HG02642 (cell line): ENCODE measurements at regions not wholly inside any gene's neighbourhood (a gene's known extent, or its start where the extent isn't known, plus 50 kb on each side); places are given as distances from the start of the nearest gene placed in this dataset.
"Not testable (repeated sequence)": the region's sequence is repeated elsewhere in the genome, so short reads cannot be mapped to it uniquely, and the experiment has no call there.

Experiments used
- ATAC-seq: cut with Tn5 transposase; IDR thresholded peaks from one replicate; pipeline ENCODE4 v1.9.1; 2021; ENCODE audit warnings: mild to moderate bottlenecking; ENCODE audit not compliant: unreplicated experiment, poor library complexity

GRCh38 chr5:62231576-62231975 lies 74.4 kb upstream of the KIF2A start:
- ATAC-seq = no peak

DNA sequence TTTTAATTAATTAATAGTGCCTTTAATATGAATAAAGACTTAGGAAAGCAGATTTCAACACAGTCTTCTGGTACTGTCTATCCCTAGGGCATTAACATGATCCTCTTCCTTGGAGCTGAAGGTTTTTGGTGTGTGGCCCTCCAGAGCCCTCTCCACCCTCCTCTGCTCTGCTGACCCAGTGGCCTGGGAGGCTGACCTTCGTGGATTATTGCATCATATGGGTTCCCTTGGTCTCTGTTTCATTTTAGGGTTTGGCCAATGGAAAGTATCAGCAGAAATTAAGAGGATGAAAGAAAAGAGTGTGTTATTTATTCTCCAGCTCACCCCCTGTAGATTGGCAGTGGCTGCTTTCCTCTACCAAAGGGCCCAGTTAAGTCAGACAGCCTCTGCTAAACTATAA lies 73.8 kb upstream of the KIF2A start:
- ATAC-seq = not testable (repeated sequence)

DNA sequence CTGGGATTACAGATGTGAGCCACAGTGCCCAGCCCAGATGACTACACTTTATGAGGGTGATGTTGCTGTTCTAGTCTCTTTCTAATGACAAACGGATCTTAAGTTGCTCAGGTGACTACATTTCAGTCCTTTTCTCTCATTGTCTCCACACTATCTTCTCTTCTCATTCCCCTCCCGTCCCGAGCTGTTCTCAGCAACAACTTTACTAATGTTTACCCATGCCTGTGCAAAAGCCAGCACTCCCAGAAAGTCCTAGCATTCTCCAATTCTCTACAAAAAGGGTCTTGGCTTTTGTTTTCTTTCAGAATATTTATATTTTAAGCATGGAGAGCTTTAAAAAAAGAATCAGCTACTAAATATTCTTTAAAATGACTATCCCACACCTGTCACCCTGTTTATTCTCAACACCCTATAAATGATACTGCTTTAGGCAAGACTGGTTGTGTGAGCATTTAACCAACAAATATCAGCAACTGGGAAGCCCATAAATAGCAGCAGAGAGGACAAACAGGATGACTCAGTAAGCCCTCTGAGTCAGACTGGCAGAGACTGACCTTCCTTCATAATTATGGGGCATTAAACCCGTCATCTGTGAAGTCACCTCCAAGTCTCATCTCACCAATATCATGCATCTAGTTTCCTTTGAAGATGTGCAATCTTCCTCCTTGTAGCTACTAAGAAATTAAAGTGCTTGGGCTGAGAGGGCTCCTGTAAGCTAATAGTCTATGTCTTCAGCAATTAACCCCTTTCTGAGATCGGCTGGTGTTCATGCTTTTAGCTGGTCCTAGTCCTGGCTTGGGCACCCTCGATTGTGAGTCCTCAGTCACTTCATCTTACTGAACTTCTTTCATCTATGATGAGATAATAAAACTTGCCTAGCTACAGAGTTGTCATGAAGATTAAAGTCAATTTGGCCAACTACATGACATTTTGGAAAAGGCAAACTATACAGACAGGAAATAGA lies 72.6 kb upstream of the KIF2A start:
- peak; percentile 60 for ATAC-seq

GRCh38 chr5:62236593-62236992 lies 69.4 kb upstream of the KIF2A start:
- peak; percentile 74 for ATAC-seq

GRCh38 chr5:62237944-62238343 lies 68.1 kb upstream of the KIF2A start:
- ATAC-seq = not testable (repeated sequence)

- ATAC-seq = not testable (repeated sequence)
Measured at GRCh38 chr5:62238584-62238983, 67.4 kb upstream of the KIF2A start.

GRCh38 chr5:62240494-62240893 lies 65.5 kb upstream of the KIF2A start:
- ATAC-seq = not testable (repeated sequence)

GRCh38 chr5:62242000-62242399 lies 64.0 kb upstream of the KIF2A start:
- ATAC-seq = not testable (repeated sequence)

DNA sequence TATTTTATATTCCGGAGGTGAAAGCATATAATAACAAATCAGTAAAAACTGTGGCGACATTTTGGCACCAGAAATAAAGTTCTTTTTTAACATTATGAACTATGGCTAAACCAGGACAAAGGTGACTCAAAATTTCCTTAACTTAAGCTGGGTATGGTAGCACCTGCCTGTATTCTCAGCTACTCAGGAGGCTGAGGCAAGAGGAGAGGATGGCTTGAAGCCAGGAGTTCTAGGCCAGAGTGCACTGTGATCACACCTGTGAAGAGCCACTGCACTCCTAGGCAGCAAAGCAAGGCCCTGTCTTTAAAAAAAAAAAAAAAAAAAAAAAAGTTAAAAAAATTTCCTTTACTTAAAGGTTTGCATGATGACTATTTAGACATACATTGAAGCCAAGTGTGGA lies 63.0 kb upstream of the KIF2A start:
- ATAC-seq = not testable (repeated sequence)

- not testable (repeated sequence) for ATAC-seq
Measured at GRCh38 chr5:62248192-62248591, 57.8 kb upstream of the KIF2A start.

GRCh38 chr5:62250085-62250484 lies 55.9 kb upstream of the KIF2A start:
- ATAC-seq = not testable (repeated sequence)

GRCh38 chr5:62250919-62251318 lies 55.1 kb upstream of the KIF2A start:
- not testable (repeated sequence) for ATAC-seq

DNA sequence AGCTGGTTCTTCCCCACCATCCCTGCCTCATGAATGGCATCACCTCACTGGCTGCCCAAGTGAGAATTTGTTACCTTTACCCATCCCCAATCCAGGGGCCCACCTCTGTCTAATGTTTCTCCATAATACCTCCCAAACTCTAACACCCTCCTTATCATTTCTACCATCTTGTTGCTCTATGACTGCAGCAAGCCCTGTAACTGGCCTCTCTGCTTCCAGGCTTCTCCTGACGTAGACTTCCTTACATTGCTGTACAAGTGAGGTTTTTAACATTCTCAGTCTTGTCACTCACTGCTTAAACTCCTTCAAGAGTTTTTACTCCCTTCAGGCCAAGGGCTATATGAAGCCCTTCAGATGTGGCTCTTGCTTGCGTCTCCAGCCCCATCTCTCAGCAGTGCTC lies 53.5 kb upstream of the KIF2A start:
- ATAC-seq = not testable (repeated sequence)

- ATAC-seq = not testable (repeated sequence)
Measured at GRCh38 chr5:62255551-62255950, 50.5 kb upstream of the KIF2A start.

DNA sequence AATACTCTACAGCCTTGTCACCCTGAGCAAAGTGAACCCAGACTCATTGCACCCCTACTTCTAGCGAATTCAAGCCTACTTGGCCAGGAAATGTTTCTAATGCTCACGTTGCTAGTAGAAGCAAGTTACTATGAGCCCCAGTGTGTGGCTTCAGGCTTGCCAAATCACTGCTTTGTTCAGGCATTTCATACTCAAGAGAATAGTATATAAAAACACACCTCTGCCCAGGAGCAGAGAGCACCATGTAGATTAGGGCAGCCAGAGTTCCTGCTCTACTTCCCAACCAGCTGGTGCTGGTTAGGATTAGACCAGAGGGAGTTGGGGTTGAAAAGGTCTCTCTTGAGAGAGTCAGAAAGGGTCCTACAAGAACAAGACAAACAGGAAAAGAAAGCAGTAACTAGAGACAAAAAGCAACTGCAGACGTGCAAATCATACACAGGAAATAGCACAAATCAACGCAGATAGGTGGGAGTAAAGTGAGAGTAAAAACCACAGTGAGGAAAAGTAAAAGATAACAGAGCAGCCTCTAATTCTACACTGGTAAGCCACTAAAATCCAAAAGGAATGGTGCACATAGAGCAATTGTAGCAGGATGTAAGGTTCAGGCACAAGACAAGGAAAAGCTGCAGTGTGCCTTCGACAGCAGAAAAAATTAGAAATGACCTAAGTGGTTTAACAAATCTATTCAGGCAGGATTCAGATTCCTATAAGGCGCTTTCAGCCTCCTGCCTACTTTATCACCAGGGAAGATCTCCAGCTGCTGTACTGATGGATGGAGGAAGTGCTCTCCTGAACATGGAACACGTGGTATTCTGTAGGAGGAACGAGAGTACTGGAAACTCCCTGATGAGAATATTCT lies 49.6 kb upstream of the KIF2A start:
- peak; percentile 58 for ATAC-seq
